NCI-H526 (cell line): ENCODE measurements at regions not wholly inside any gene's neighbourhood (a gene's known extent, or its start where the extent isn't known, plus 50 kb on each side); places are given as distances from the start of the nearest gene placed in this dataset.
"Not testable (repeated sequence)": the region's sequence is repeated elsewhere in the genome, so short reads cannot be mapped to it uniquely, and the experiment has no call there.

Experiments used
- DNase-seq, 2 experiments: peaks; one replicate each; lab custom pipeline; 2025; lab: John Stamatoyannopoulos, UW

DNA sequence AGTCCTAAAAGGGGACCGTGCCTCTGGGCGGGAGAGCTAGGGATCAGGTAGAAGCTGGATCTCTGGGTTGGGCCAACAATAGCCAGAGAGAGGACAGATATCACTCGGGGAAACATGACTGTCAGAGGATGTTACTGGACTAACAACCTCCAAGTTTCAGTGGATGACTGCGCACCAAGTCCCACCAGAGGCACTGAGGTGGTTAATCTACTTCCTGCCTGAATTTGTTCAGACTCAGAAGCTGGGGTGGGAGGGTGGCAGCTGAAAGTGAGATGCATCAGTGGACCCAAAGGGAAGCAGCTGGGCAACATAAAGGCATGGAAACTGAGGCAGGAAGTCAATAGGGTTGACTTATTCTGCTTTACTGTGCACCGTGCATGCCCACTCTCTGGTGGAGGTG is 130.1 kb upstream of the SLC44A1 start:
- no peak for DNase-seq

DNA sequence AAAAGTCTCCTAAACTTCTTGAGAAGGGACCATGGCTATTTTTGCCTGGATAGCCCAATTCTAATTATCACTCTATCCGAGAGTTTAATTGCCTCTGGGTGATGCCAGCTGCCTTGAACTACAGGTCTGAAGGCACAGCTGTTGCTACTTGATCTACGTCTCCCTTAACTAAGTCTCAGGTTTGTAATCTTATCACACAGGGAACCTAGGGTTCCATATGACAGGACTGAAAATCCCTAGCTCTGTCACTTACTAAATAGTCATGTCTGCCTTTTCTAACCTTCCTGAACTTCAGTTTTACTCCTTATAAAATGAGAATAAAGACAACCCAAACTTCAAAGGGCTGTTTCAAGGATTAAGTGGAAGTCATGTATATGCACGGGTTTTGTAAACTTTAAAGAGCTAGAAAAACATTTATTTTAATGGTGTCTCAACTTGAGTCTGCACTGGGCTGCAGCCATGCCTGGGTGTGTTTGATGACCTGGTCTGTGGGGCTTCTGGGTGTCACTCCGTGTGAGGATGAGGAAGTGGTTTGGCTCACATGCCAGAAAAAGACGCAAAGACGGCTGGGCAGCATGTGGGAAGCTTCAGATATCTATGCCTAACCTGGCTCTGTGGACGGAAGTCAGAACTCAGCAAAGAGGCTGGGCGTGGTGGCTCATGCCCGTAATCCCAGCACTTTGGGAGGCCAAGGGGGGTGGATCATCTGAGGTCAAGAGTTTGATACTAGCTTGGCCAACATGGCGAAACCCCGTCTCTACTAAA is 129.3 kb upstream of the SLC44A1 start:
- no peak for DNase-seq

DNA sequence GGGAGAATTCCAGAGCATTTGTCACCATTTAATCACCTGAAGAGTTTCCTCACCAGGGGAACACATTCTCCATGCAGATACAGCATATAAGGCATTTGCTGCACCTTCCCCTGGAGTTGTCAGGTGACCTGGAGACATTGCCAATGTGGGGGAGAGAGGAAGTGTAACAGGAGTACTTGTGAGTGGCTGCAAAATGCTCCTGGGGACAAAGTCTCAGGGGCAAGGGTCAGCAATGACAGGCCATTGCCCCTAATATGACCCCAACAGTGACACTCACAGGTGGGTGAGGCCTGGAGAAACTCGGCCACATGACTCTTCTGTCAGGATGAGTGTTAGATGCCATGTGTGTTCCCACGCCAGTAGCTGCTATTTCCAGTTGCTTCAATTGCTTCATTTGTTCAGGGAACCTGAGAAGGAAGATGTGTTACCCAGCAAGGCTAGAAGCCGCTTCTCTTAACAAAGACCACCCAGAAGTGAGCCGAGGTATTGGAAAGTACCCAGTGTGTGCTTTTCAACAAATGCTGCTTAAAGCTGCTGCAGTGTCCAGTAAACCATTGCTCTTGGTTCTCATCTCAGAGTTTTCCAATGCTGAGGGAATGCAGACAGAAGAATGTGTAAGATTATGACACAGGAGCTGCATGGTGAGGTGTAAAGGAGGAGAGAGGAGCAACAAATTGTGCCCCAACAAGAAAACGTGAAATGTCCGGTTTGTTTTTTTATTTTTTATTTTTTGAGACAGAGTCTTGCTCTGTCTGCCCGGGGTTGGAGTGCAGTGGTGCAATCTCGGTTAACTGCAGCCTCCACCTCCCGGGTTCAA is 128.2 kb upstream of the SLC44A1 start:
- DNase-seq = no peak

DNA sequence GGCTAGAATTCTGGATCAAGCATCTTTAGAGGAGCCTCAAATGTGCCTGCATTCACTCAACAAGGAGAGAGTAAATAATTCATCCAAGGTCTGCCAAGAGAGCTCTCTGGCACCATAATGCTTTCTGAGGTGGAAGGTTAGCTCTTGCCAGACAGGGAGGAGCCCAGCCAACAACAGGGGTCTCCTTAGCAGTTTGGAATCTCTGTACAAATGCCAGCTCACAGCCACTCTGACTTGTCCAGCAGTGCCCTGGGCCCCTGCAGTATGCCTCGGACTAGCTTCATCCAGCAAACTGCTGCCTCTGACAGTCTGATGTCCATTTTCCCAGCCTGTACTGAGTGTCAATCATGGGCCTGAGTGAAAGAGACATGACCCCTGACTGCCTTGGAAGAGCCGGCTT is 127.2 kb upstream of the SLC44A1 start:
- no peak for DNase-seq

DNA sequence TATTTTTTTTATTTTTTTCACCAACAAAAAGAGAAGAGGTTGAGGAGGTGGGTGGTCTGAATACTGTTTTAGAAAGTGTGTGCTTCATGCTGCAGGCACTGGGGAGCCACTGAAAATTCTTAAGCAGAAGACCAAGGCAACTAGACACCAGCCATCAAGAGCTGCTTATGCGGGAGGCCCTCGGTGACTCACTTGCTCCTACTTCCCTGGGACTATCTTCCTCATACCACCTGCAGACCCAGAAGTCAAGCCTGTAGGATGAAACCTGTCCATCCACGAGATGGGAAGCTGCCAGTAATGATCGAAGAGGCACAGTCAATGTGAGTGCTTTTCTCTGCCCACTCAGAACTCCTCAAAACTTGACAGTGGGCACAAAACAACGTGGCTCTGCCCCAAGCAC is 125.8 kb upstream of the SLC44A1 start:
- no peak for DNase-seq

DNA sequence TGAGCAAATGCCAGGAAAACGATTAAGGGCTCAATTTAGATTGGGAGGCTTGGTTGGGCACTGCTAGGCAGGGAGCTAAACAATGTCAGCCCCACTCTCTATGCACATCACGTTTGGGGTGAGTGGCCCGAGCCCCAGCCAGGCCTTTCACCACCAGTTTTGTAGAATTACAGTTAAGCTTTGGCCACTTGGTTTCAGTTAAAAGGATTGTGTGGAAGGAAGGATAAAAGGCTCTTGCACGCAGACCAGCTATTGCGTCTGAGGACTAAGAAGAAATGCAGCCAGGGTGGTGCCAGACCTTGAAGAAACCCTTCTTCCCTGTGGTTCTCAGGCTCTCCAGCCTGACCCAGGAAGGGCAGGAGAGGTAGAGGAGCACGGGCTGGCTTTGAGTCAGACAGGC is 125.3 kb upstream of the SLC44A1 start:
- no peak for DNase-seq

DNA sequence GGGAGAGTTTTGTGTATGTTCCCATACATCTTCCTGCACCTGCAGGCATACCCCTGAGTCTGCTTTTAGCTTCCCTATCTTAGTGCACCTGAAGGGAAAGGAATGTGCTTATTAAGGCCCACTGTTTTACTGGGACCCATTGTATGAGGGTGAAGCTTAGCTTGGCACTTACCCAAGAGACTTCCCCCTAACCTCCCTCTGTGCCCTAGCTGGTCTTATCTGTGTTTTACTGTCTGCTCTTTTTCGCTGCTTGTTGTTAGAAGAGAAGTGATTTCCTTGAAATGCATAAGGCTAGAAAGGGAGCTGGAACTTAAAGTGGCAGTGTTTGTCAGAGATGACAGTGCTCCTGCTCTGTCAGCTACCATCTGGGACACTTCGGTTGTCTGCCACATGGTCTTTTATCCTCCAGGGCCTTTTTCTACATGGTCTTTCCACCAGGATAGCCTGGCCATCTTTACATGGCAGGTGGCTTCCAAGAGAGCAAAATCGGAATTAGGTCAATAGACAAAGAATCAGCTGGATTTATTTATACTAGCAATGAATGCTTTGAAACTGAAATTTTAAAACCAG is 122.5 kb upstream of the SLC44A1 start:
- no peak for DNase-seq

DNA sequence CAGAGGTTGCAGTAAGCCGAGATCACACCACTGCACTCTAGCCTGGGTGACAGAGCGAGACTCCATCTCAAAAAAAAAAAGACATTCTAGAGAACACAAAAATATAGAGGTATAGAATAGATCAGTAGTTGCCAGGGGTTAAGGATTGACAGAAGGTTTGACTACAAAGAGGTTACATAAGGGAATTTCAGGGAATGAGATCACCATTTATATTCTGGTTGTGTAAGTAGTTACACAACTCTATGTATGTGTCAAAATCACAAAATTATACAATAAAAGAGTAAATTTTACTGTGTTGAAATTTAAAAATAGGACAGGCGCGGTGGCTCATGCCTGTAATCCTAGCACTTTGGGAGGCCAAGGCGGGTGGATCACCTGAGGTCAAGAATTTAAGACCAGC is 119.9 kb upstream of the SLC44A1 start:
- not testable (repeated sequence) for DNase-seq

DNA sequence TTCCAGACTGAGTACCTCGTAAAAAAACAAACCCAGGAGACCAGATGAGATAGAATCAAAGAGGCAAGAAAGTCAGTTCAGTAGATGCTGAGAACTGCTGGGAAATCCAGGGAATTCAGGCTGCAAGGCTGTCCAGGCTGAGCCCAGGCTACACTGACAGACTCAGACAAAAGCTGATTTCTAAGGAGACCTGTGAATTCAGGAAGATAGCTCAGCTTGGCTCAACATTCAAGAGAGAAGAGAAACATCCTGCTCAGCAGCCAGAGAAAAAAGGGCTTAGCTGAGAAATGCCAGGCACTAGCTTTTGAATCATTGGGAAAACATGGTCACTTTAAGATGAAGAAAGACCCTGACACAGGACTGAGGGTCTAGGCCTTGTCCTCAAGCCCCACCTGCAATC is 118.2 kb upstream of the SLC44A1 start:
- no peak for DNase-seq

DNA sequence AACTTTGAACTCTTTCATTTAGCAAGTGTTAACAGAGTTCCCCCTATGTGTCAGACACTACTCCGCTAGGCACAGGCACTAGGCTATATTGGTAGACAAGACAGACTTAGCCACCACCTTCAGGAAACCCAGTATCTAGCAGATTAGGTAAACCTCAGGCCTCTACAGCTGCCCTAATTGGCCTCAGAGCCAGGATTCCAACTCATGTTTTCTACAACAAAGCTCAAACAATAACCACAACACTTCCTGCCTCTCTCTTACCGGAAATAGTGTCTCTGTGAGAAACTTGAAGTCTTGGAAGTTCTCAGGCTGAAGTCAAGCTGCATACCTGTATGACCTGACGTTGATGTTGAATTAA is 116.6 kb upstream of the SLC44A1 start:
- no peak for DNase-seq

DNA sequence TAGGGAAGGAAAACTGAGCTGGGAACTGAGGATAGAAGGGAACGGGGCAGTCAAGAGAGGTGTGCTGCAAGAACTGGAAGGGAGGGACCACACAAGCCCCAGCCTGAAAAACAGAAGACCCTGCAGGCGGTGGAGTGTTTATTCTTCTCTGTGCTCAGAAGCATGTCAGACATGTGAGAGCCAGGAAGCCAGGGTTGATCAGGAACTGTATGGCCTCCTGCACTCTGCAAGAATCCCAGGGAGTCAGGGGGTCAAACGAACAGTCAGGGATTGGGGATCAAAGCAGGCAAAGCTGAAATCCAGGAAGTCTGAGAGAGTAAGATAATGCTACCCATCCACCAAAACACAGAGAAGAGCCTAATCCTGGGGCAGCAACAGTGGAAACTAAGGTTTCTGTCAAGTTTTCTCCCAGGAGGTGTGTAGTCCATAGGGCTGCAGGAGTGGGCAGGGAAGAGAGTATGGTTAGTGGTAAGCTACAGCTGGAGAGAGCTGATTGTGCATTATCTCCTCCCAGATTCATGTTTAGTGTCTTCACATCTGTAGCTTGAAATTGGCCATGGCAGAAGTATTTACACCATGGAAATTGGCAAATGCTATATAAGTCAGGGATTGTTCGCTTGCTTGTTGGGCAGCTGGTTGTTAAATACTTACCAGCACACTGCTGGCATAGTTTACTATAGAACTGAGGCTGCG is 115.4 kb upstream of the SLC44A1 start:
- DNase-seq = no peak

DNA sequence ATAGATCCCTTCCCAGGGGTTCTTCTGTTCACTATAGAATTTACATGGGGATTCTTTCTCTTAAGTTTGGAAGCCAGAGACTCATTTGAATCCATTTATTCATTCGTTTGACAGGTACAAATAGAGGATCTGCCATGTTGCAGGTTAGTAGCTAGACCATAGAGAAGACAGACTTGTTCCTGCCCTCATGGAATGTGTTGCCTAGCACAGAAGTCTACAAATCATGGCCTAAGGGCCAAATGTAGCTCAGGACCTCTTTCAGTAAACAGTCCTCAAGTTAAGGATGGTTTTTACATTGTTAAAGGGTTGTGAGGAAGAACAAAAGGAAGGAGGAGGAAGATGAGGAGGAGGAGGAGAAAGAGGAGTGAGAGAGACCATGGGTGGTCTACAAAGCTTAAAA is 114.7 kb upstream of the SLC44A1 start:
- DNase-seq = no peak

DNA sequence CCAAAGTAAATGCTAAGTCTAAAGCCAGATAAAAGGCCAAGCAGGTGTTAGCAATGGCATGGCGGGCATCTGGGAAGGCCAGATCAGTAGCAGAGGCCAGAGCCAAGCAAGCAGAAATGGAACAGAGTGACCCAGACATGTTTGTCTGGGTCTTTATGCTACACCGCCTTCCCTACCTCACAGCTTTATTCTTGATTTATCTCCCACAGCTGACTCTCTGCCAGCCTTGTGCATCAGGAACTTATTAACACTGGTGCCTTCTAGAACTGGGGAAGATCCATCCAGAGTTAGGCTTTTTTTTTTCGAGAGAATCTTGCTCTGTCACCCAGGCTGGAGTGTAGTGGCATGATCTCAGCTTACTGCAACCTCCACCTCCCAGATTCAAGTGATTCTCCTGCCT is 112.5 kb upstream of the SLC44A1 start:
- DNase-seq = no peak

DNA sequence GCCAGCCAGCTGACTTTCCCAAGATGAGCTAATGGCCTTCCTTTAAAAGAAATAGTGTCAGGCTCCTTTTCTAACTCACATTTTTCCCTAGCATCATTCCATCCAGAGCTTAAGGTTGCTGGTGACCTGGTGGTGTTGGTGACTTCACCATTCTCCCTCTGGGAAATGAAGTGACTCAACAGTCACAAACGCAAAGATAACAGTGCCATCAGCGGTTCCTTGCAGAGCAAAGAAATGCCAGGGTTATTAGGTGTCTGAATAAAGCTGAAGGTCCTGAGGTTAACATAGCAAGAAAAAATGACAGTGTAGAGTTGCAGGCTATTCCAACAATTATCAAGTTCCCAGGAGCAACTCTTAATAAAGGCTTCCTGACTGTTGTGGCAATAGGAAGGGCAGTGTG is 111.8 kb upstream of the SLC44A1 start:
- no peak for DNase-seq

DNA sequence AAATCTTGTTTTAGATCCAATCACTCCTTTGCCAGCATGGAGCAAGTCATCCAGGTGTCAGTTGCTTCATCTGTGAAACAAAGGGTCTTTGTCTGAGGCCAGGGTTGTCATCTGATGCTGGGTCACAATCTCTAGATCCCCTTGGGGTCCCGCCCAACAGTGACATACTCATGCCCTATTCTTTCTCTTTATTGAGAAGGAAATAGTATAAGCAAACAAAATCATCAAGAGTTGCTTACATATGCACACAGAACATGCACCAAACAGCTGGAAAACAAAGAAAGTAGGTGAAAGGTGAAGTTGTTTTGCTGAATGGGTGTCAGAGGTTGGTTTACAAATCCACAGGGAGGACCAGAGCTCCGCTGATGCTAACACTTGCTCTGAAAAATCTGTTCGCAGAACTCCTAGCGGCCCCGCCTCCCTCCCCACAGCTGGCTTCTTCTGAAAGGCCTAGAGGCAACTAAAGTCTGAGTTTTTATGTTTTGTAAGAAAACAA is 106.1 kb upstream of the SLC44A1 start:
- peak in 1 of 2 experiments; percentile 8 for DNase-seq

DNA sequence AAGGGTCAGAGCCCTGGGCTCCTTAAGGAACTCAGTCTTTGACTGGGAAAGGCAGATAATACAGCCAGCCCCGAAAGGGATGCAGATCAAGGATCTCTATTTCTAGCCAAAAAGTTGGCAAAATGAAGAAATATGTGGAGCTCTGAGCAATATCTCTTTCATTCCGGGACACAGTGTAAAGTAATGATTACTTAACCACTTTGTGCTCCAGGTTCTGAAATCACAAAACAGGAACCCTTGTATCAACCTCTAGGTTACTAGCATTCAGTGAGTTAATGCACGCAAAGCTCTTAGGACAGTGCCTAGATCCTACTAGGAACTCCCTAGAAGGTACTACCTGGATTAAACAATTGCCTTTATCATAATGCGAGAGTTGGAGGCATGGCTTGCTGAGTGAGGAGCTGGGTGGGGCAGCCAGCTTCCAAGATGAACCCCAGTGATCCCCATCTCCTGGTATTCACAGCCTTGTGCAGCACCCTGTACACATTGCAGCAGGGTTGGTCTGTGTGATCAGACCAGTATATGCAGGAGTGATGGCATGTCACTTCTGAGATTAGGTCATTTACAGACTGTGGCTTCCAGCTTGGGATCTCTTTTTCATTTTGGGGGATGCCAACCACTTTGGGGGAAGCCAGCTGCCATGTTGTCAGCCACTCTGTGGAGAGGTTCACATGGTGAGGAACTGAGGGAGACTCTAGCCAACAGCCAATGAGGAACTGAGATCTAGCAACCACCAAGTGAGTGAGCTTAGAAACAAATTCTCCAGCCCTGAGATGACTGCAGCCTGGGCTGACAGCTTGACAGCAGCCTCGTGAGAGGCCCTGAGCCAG is 103.1 kb upstream of the SLC44A1 start:
- no peak for DNase-seq

DNA sequence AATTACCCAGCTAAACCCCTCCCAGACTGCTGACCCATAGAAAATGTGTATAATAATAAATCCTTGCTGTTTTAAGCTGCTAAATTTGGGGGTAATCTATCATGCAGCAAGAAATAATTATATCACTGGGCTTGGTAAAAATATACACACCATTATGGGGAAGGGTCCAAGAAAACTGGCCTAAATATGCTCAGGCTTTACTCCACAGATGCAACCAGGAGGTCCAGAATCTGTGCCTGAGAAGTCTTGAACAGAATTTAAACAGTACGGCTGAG is 102.5 kb upstream of the SLC44A1 start:
- no peak for DNase-seq

DNA sequence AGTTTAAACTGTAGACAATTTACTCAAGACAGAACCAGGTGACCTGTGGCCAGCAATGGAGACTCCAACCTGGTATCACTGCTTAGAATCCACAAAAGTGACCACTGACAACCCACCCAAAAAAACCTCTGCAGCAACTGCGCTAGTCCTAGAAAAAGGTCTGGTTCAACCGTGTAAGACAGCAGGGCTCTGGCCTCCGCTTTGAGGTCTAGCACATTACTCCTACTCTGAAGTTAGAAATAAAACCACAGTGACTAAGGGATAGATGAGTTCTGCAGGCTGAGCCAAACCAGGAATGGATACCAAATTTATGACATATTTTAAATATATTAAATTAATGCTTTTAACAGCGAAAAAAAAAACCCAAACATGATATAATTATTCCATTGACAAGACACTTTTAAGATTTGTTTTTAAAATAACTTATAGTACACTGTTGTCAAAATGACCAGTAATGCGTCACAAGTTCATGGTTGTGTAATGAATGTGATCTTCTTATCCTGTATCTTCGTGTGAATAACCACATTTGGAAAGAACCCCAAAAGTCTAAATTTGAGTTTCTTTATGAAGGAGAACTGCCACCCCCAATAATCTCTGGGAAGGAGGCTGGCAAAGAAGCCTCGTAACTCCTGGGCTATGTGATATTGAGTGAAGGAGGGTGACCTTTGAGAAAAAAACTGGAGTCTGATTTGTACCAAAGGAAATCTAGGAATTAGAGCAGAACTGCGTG is 101.9 kb upstream of the SLC44A1 start:
- no peak for DNase-seq

DNA sequence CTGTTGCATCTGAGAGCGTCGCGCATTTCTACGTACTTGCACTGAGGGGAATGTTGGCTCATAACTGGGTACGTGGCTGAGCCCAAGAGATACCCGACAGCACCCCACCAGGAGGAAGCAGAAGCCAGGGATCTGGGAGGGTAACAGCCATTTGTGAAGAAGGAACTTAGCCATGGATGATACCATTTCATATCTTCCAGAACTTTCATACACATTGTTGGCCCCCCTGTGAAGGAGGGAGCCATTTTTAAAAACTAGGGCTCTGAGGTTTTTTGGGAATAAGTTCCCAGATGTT is 101.4 kb upstream of the SLC44A1 start:
- DNase-seq = no peak

DNA sequence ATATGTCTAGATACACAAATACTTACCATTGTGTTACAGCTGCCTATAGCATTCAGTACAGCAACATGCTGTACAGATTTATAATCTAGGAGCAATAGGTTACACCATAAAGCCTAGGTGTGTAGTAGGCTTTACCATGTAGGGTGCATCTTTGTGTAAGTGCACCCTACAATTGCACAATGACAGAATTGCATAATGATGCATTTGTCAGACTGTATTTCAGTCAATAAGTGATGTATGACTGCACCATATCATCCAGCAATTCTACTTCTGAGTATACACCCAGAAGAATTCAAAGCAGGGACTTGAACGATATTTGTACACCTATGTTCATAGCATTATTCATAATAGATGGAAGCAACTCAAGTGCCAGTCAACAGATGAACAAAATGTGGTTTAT is 100.4 kb upstream of the SLC44A1 start:
- DNase-seq = no peak

DNA sequence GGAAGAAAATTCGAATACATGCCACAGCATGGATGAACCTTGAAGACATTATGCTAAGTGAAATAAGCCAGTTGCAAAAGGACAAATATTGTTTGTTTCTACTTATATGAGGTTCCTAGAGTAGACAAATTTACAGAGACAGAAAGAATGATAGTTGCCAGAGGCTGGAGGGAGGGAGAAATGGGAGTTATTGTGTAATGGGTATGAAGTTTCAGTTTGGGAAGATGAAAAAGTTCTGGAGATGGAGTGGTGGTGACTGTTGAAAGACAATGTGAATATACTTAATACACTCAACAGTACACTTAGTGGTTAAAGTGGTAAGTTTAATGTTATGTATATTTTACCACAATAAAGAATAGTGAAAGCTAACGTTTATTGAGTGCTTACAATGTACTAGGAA is 99.6 kb upstream of the SLC44A1 start:
- no peak for DNase-seq
